NOMO-1 treated with DMSO at 0.1 percent for 48 hours (cell line): ENCODE measurements at regions not wholly inside any gene's neighbourhood (a gene's known extent, or its start where the extent isn't known, plus 50 kb on each side); places are given as distances from the start of the nearest gene placed in this dataset.

ENCODE experiments used
- DNase-seq: peaks from one replicate; lab custom pipeline; 2025; ENCODE audit not compliant: unreplicated experiment; lab: John Stamatoyannopoulos, UW

- no peak for DNase-seq
Observed at GRCh38 chr2:120896126-120896525, 160.5 kb downstream of the GLI2 start.

- no peak for DNase-seq
Observed at GRCh38 chr2:120896901-120897300, 161.2 kb downstream of the GLI2 start.

GRCh38 chr2:120897399-120897798 lies 161.7 kb downstream of the GLI2 start:
- no peak for DNase-seq

GRCh38 chr2:120898496-120898895 lies 162.8 kb downstream of the GLI2 start:
- DNase-seq: no peak

GRCh38 chr2:120898961-120899750 lies 163.5 kb downstream of the GLI2 start:
- DNase-seq: no peak

- DNase-seq: no peak
Observed at GRCh38 chr2:120899771-120900170, 164.1 kb downstream of the GLI2 start.

GRCh38 chr2:120901201-120901600 lies 165.5 kb downstream of the GLI2 start:
- DNase-seq: no peak

GRCh38 chr2:120902592-120902991 lies 166.9 kb downstream of the GLI2 start:
- peak; percentile 32 for DNase-seq

- DNase-seq: no peak
Observed at GRCh38 chr2:120904379-120904778, 168.7 kb downstream of the GLI2 start.

GRCh38 chr2:120904830-120905234 lies 169.2 kb downstream of the GLI2 start:
- no peak for DNase-seq

- DNase-seq: no peak
Observed at GRCh38 chr2:120905298-120905697, 169.6 kb downstream of the GLI2 start.

GRCh38 chr2:120905824-120906571 lies 170.3 kb downstream of the GLI2 start:
- DNase-seq: no peak

- DNase-seq: no peak
Observed at GRCh38 chr2:120906914-120907313, 171.2 kb downstream of the GLI2 start.

- DNase-seq: no peak
Observed at GRCh38 chr2:120907822-120908221, 172.2 kb downstream of the GLI2 start.

GRCh38 chr2:120908314-120908975 lies 172.8 kb downstream of the GLI2 start:
- no peak for DNase-seq

- no peak for DNase-seq
Observed at GRCh38 chr2:120909102-120909501, 173.4 kb downstream of the GLI2 start.

- no peak for DNase-seq
Observed at GRCh38 chr2:120910164-120910563, 174.5 kb downstream of the GLI2 start.

- DNase-seq: no peak
Observed at GRCh38 chr2:120910956-120911951, 175.6 kb downstream of the GLI2 start.

- no peak for DNase-seq
Observed at GRCh38 chr2:120912101-120912985, 176.7 kb downstream of the GLI2 start.
